Calu3 (cell line): ENCODE measurements at regions not wholly inside any gene's neighbourhood (a gene's known extent, or its start where the extent isn't known, plus 50 kb on each side); places are given as distances from the start of the nearest gene placed in this dataset.

Source experiments
- BruUV-seq: library from RNA; stranded (reverse); fragments of 400-500 nt; replicated peaks from 2 replicates; lab custom pipeline; 2021; lab: Mats Ljungman, UMichigan
- CTCF ChIA-PET: fragments of 300-600 bp; sonication (Branson Sonifier 250); formaldehyde crosslinking; loops from one replicate; lab custom pipeline; 2022; ENCODE audit warnings: antibody characterized with exemption; lab: Charles Lee
- DNase-seq: peaks from one replicate; pipeline ENCODE4 v3.0.0; 2022
- H3K27ac Mint-ChIP-seq: one replicate; pipeline ENCODE4 v1.8.0; 2022; ENCODE audit warnings: mixed read lengths; ENCODE audit not compliant: unreplicated experiment
- H3K27me3 Mint-ChIP-seq: one replicate; pipeline ENCODE4 v1.8.0; 2022; ENCODE audit warnings: mixed read lengths; ENCODE audit not compliant: unreplicated experiment
- H3K36me3 Mint-ChIP-seq: one replicate; pipeline ENCODE4 v1.8.0; 2022; ENCODE audit warnings: mild to moderate bottlenecking, moderate library complexity, mixed read lengths; ENCODE audit not compliant: insufficient read depth, unreplicated experiment
- H3K4me1 Mint-ChIP-seq: one replicate; pipeline ENCODE4 v1.8.0; 2022; ENCODE audit warnings: mild to moderate bottlenecking, low read depth, mixed read lengths; ENCODE audit not compliant: unreplicated experiment
- H3K4me3 Mint-ChIP-seq: one replicate; pipeline ENCODE4 v1.8.0; 2022; ENCODE audit warnings: mild to moderate bottlenecking, low read depth, moderate library complexity, mixed read lengths; ENCODE audit not compliant: unreplicated experiment
- H3K9me3 Mint-ChIP-seq: one replicate; pipeline ENCODE4 v1.8.0; 2022; ENCODE audit warnings: low read depth, mixed read lengths; ENCODE audit not compliant: unreplicated experiment
- CTCF ChIP-seq: fragments of 200-600 bp; IDR thresholded peaks from one replicate; pipeline ENCODE4 v1.8.0; 2022; ENCODE audit warnings: antibody characterized with exemption; ENCODE audit not compliant: unreplicated experiment
- intact Hi-C: fragments of 100-400 bp; cut with micrococcal nuclease; formaldehyde crosslinking; loops from one replicate; pipeline ENCODE4 v1.10.0; 2022; ENCODE audit not compliant: unreplicated experiment

- TF ChIP-seq CTCF: no peak
- DNase-seq: no peak
- no peaks in the 10 kb centered on the region for H3K9me3 Mint-ChIP-seq
- CTCF ChIA-PET: no interaction called here
- H3K4me3 Mint-ChIP-seq: no peak overlapping the region
- no TSS peak for BruUV-seq
- no peaks in the 10 kb centered on the region for H3K27me3 Mint-ChIP-seq
- H3K36me3 Mint-ChIP-seq: no peaks in the 10 kb centered on the region
- H3K27ac Mint-ChIP-seq: no peak overlapping the region
- peaks cover 7% of the 10 kb centered on the region for H3K4me1 Mint-ChIP-seq
- intact Hi-C loops: no loop called here
Measured at GRCh38 chr13:21232196-21232595, 55.7 kb downstream of the MRPL57 start.

GRCh38 chr13:21232599-21232998 lies 56.1 kb downstream of the MRPL57 start:
- Mint-ChIP-seq H3K27me3 (no peaks in the 10 kb centered on the region), H3K36me3 (no peaks in the 10 kb centered on the region), H3K27ac (no peak overlapping the region), H3K9me3 (no peaks in the 10 kb centered on the region), H3K4me1 (peaks cover 7% of the 10 kb centered on the region), H3K4me3 (no peak overlapping the region)
- CTCF ChIA-PET: no interaction called here
- TF ChIP-seq CTCF: no peak
- intact Hi-C loops: no loop called here
- DNase-seq: no peak
- no TSS peak for BruUV-seq

GRCh38 chr13:21233086-21233485 lies 56.6 kb downstream of the MRPL57 start:
- TF ChIP-seq CTCF: no peak
- Mint-ChIP-seq H3K27ac (no peak overlapping the region), H3K4me1 (peaks cover 7% of the 10 kb centered on the region), H3K36me3 (no peaks in the 10 kb centered on the region), H3K27me3 (no peaks in the 10 kb centered on the region), H3K9me3 (no peaks in the 10 kb centered on the region), H3K4me3 (no peak overlapping the region)
- intact Hi-C loops: no loop called here
- CTCF ChIA-PET: no interaction called here
- no peak for DNase-seq
- BruUV-seq: no TSS peak

GRCh38 chr13:21234526-21234925 lies 58.1 kb downstream of the MRPL57 start:
- Mint-ChIP-seq H3K4me3 (no peak overlapping the region), H3K27ac (no peak overlapping the region)
- DNase-seq: peak; percentile 14

More at GRCh38 chr13:21234526-21234925, 58.1 kb downstream of the MRPL57 start:
- H3K9me3 Mint-ChIP-seq: no peaks in the 10 kb centered on the region
- peaks cover 7% of the 10 kb centered on the region for H3K4me1 Mint-ChIP-seq
- intact Hi-C loops: no loop called here
- CTCF ChIA-PET: no interaction called here
- BruUV-seq: no TSS peak
- H3K27me3 Mint-ChIP-seq: no peaks in the 10 kb centered on the region
- no peaks in the 10 kb centered on the region for H3K36me3 Mint-ChIP-seq
- TF ChIP-seq CTCF: no peak
